Natural killer cell treated with Interleukin-12 subunit alpha and Interleukin-12 subunit beta and Interleukin-15 and Interleukin-18, amount 100 ng/mL, for 72 hours (primary cell): ENCODE measurements at regions not wholly inside any gene's neighbourhood (a gene's known extent, or its start where the extent isn't known, plus 50 kb on each side); places are given as distances from the start of the nearest gene placed in this dataset.
"Not testable (repeated sequence)": the region's sequence is repeated elsewhere in the genome, so short reads cannot be mapped to it uniquely, and the experiment has no call there.

ENCODE experiments used
- ATAC-seq, 2 donors: fragments of 150-1000 bp; cut with Tn5 transposase in 1 of 2; sonication (Bioruptor Pico), chemical (Tn5 transposase) in 1 of 2; 2 replicates each; pipeline ENCODE4 v1.10.0; 2021
- DNase-seq: peaks from one replicate; pipeline ENCODE4 v3.0.0; 2022; ENCODE audit warnings: low spot score
- H3K27ac Mint-ChIP-seq, 2 donors: 1 replicate in 1 of 2; 2 replicates in 1 of 2; pipeline ENCODE4 v1.8.0; 2022; ENCODE audit warnings: mixed read lengths in 2 of 2, mild to moderate bottlenecking in 1 of 2, moderate library complexity in 1 of 2
- H3K27me3 Mint-ChIP-seq, 2 donors: 1 replicate in 1 of 2; 2 replicates in 1 of 2; pipeline ENCODE4 v1.8.0; 2022; ENCODE audit warnings: mixed read lengths in 2 of 2
- H3K36me3 Mint-ChIP-seq: one replicate; pipeline ENCODE4 v1.8.0; 2022; ENCODE audit warnings: mixed read lengths
- H3K4me1 Mint-ChIP-seq, 2 donors: 1 replicate in 1 of 2; 2 replicates in 1 of 2; pipeline ENCODE4 v1.8.0; 2022; ENCODE audit warnings: low read depth in 2 of 2, mixed read lengths in 2 of 2, mild to moderate bottlenecking in 1 of 2
- H3K4me3 Mint-ChIP-seq: one replicate; pipeline ENCODE4 v1.8.0; 2022; ENCODE audit warnings: mixed read lengths
- H3K9me3 Mint-ChIP-seq: 2 replicates; pipeline ENCODE4 v1.8.0; 2022; ENCODE audit warnings: mixed read lengths

DNA sequence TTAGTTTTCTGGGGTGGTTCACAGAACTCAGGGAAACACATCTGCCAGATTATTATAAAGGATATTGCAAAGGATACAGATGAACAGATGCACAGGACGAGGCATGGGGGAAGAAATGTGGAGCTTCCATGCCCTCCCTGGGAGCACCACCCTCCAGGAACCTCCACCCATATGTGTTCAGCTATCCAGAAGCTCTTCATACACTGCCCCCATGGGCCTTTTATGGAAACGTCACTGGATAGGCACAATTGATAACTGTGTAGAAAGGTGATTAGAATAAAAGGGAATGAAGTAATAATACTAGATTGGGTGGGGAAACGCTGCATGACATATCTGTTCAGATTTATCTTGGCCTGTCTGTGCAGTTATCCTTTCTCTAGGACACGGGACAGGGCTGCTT is 357.9 kb downstream of the HS3ST1 start:
- no peaks in the 10 kb centered on the region for H3K9me3 Mint-ChIP-seq
- no peak overlapping the region for H3K27ac Mint-ChIP-seq
- H3K4me1 Mint-ChIP-seq = peaks cover 0 to 7% of the 10 kb centered on the region in 2 donors
- no peaks in the 10 kb centered on the region for H3K27me3 Mint-ChIP-seq
- H3K36me3 Mint-ChIP-seq = no peaks in the 10 kb centered on the region
- H3K4me3 Mint-ChIP-seq = no peak overlapping the region
- ATAC-seq (no peak), DNase-seq (no peak)

DNA sequence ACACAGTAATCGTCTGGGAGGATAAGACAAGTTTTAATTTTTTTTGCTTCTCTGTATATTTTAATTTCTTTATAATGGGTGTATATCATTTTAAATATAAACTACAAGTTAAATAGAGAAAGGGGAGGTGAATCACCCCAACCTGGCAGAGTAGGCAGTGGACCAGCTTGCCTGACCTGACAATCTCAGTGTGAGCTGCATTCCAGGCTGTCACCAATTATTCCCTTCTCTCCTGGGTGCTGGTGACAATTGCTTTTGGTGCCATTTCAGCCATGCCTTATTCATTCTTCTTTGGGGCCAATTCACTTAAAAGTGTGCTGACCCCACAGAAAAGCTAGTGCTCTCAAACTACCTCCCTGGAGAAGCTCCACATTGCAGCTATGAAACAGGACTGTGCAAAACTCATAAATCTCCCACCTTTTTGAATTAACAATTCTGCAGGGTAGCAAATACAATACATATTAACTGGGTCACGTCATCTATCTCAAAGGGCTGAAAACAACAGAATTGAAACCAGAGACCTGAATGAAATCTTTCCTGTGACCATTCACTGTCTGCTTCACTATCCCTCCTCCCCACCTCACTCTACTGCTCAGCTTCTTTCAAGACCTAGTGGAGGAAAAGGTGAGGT is 359.0 kb downstream of the HS3ST1 start:
- Mint-ChIP-seq H3K4me3 (no peak overlapping the region), H3K9me3 (no peaks in the 10 kb centered on the region), H3K4me1 (peaks cover 0 to 7% of the 10 kb centered on the region in 2 donors), H3K36me3 (no peaks in the 10 kb centered on the region), H3K27ac (no peak overlapping the region), H3K27me3 (no peaks in the 10 kb centered on the region)
- DNase-seq = no peak
- no peak for ATAC-seq

DNA sequence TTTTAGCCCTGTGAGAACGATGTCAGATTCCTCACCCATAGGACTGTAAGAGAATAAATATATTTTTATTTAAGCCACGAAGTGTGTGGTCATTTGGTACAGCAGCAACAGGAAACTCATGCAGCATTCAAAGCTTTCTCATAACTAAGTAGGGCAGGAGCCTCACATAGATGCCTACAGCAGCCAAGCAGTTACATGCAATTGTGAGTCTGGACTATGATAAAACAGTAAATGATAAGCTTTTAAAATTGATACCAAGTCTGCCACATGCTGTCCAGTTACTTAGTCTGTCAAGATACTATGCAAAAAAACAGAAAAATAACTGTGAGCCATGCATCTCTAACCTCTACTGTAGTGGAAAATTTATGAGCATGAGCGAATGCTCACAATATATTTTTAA is 359.6 kb downstream of the HS3ST1 start:
- H3K27ac Mint-ChIP-seq = no peak overlapping the region
- no peaks in the 10 kb centered on the region for H3K9me3 Mint-ChIP-seq
- H3K27me3 Mint-ChIP-seq = no peaks in the 10 kb centered on the region
- no peaks in the 10 kb centered on the region for H3K36me3 Mint-ChIP-seq
- DNase-seq = no peak
- peaks cover 0 to 7% of the 10 kb centered on the region in 2 donors for H3K4me1 Mint-ChIP-seq
- ATAC-seq = no peak
- H3K4me3 Mint-ChIP-seq = no peak overlapping the region

DNA sequence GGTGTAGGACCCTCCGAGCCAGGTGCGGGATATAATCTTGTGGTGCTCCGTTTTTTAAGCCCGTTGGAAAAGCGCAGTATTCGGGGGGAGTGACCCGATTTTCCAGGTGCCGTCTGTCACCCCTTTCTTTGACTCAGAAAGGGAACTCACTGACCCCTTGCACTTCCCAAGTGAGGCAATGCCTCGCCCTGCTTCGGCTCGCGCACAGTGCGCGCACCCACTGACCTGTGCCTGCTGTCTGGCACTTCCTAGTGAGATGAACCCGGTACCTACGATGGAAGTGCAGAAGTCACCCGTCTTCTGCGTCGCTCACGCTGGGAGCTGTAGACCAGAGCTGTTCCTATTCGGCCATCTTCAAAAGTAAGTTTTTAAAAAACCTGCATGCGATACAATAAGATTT is 362.1 kb downstream of the HS3ST1 start:
- H3K27me3 Mint-ChIP-seq, ATAC-seq, H3K4me3 Mint-ChIP-seq, H3K27ac Mint-ChIP-seq, H3K4me1 Mint-ChIP-seq, DNase-seq, H3K36me3 Mint-ChIP-seq, H3K9me3 Mint-ChIP-seq: not testable (repeated sequence)

DNA sequence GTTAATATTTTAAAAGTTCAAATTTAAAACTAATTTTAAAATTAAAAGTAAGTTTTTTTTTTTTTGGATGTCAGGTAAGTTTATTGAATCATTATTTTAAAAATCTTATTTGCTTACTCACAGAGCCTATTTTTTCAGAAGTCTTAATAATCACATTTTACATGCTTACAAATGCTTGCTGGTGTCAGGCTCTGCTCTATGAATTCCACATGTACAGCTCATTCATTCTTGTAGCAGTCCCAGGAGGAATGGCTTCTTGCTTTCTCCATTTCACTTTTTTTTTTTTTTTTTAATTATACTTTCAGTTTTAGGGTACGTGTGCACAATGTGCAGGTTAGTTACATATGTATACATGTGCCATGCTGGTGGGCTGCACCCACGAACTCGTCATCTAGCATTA is 368.1 kb downstream of the HS3ST1 start:
- H3K36me3 Mint-ChIP-seq = not testable (repeated sequence)

DNA sequence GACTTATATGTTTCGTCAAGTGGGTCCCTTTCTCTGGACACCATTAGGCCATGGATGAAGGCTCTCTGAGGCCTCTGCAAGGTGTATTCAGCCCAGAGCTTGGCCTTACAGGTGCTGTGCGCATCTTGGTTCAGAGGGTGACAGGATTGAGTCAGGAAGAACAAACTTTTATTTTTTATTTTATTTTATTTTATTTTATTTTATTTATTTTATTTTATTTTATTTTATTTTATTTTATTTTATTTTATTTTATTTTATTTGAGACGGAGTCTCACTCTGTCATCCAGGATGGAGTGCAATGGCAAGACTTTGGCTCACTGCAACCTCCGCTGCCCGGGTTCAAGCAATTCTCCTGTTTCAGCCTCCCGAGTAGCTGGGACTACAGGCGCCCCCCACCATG is 370.4 kb upstream of the CLNK start:
- DNase-seq, H3K9me3 Mint-ChIP-seq, H3K36me3 Mint-ChIP-seq, H3K4me1 Mint-ChIP-seq, ATAC-seq, H3K27me3 Mint-ChIP-seq, H3K27ac Mint-ChIP-seq, H3K4me3 Mint-ChIP-seq: not testable (repeated sequence)

More for the DNA sequence above, 368.1 kb downstream of the HS3ST1 start:
- not testable (repeated sequence) for H3K4me1 Mint-ChIP-seq, H3K4me3 Mint-ChIP-seq, H3K27ac Mint-ChIP-seq, ATAC-seq, H3K9me3 Mint-ChIP-seq, DNase-seq, H3K27me3 Mint-ChIP-seq

DNA sequence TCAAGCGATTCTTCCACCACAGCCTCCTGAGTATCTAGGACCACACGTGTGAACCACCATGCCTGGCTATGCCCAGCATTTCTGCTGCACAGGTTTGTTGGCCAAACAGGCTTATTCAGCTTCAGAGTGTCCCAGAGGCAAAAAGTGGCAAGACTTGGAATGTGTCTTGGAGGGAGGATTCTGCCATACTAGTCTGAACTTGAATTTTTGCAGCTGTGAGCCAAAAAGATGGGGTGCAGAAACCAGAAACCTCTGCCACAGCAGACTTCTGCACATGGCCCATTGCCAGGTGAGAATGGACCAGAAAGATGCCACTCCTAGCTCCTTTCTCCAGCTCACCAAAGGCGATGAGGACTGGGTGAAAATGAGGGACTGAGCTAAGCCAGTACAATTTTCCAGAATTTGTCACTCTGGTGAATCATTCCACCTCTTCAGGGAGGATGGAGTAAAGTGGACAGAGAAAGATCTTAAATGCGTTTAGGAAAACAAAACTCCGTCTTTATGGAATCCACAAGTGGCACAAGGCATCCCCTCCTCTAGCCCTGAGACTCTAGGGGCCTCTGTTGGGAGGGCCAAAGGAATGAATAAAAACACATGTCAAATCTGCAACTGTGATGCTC is 369.1 kb upstream of the CLNK start:
- Mint-ChIP-seq H3K36me3 (no peaks in the 10 kb centered on the region), H3K4me1 (no peaks in the 10 kb centered on the region), H3K27me3 (peaks cover 0 to 3% of the 10 kb centered on the region in 2 donors), H3K27ac (no peak overlapping the region), H3K4me3 (no peak overlapping the region), H3K9me3 (no peaks in the 10 kb centered on the region)
- DNase-seq (no peak), ATAC-seq (no peak)

DNA sequence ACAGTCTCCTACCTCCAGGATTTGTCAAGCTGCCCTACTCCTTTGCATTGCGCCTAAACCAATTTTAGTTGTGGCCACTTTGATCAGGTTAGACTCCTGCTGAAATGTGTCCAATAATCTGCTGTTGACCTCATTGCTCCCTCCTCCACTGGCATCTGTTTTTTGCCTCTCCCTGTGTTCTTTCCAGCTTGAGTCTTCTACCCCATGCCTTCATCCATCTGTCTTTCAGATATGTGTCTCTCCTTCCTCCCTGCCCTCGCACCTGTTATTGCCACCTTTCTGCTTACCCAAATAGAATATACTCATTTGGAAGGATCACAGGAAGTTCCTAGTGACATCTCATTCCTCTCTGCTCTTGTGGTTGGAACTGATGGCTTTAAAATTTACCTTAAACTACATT is 366.6 kb upstream of the CLNK start:
- no peaks in the 10 kb centered on the region for H3K4me1 Mint-ChIP-seq
- no peaks in the 10 kb centered on the region for H3K9me3 Mint-ChIP-seq
- ATAC-seq (no peak), DNase-seq (no peak)
- no peaks in the 10 kb centered on the region for H3K36me3 Mint-ChIP-seq
- H3K27me3 Mint-ChIP-seq = peaks cover 0 to 3% of the 10 kb centered on the region in 2 donors
- no peak overlapping the region for H3K4me3 Mint-ChIP-seq
- no peak overlapping the region for H3K27ac Mint-ChIP-seq

DNA sequence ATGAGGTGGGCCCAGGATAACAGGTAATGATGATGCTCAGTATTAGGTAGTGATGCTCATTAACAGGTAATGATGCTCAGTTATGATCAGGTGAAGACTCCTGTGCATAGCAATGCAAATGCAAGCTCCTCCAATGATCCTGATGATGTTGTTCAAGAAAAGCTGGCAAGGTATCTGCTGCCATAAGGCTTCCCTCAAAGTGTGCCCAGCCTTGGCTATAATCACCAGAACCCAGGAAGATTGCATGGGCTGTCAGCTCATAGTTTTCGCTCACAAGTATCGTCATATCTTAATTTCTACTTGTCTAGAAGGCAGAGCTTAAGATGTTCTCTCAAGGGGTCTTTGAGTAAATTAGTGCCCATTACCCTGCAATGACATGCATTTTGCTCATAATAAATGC is 366.2 kb upstream of the CLNK start:
- Mint-ChIP-seq H3K36me3 (no peaks in the 10 kb centered on the region), H3K9me3 (peaks cover 3% of the 10 kb centered on the region), H3K27ac (no peak overlapping the region), H3K4me3 (no peak overlapping the region), H3K27me3 (peaks cover 0 to 3% of the 10 kb centered on the region in 2 donors), H3K4me1 (no peaks in the 10 kb centered on the region)
- DNase-seq = no peak
- no peak for ATAC-seq

DNA sequence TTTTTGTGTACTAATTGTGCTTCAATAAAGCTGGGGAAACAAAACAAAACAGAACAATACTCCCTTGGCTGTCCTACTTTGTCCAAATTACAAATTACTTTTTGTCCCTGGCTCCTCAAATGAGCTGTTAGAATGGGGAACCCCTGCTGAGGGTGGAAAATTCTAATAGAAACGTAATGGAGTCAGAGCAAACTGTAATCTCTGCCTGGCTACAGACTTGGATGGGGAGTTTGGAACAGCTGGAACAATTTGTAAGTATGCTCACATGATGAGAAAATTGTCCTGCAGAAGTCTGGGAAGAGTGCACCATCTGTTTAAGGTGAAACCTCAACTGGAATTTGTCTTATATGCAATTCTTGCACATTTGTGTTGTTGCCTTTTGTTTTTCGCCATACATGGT is 364.4 kb upstream of the CLNK start:
- ATAC-seq (no peak), DNase-seq (no peak)
- Mint-ChIP-seq H3K36me3 (peaks cover 5% of the 10 kb centered on the region), H3K4me1 (no peaks in the 10 kb centered on the region), H3K27me3 (peaks cover 0 to 3% of the 10 kb centered on the region in 2 donors), H3K27ac (no peak overlapping the region), H3K4me3 (no peak overlapping the region), H3K9me3 (peaks cover 8% of the 10 kb centered on the region)

DNA sequence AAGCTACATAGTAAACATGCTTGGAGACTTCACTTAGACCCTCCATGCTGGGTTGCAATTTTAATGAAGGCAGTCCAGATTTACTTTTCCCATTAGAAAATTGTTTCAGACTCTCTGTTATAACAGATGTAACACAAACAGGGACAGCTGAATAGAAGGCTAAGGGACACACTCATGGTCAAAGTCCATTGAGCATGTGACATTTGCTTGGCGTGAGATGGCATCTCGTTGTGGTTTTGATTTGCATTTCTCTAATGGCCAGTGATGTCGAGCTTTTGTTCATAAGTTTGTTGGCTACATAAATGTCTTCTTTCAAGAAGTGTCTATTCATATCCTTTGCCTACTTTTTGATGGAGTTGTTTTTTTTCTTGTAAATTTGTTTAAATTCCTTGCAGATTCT is 358.2 kb upstream of the CLNK start:
- H3K27ac Mint-ChIP-seq = no peak overlapping the region
- peaks cover 8% of the 10 kb centered on the region for H3K9me3 Mint-ChIP-seq
- DNase-seq (no peak), ATAC-seq (no peak)
- no peaks in the 10 kb centered on the region for H3K27me3 Mint-ChIP-seq
- H3K36me3 Mint-ChIP-seq = peaks cover 5% of the 10 kb centered on the region
- no peak overlapping the region for H3K4me3 Mint-ChIP-seq
- peaks cover 0 to 7% of the 10 kb centered on the region in 2 donors for H3K4me1 Mint-ChIP-seq

DNA sequence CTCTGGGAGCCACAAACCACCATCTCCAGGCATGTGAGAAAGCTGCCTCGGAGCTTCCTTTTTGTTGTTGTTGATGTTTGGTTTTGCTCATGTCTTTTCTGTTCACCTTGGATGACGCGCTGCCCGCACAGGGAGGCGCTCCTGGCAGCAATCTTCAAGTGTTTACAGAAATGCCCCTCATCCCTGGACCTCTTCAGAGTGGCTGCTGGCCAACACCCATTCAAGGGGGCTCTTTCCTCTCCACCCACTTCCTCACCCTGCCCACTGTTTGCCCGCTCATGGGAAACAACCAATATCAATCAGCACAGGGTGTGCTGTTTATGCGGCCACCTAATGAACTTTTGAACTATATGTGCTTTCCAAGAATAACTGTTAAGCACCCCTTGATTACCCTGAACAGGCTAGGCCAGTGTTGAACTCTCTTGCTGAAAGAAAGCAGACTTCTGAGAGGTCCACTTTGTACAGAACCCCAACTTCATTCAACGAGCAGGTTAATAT is 355.1 kb upstream of the CLNK start:
- no peak for ATAC-seq
- Mint-ChIP-seq H3K27me3 (no peaks in the 10 kb centered on the region), H3K9me3 (no peaks in the 10 kb centered on the region)

DNA sequence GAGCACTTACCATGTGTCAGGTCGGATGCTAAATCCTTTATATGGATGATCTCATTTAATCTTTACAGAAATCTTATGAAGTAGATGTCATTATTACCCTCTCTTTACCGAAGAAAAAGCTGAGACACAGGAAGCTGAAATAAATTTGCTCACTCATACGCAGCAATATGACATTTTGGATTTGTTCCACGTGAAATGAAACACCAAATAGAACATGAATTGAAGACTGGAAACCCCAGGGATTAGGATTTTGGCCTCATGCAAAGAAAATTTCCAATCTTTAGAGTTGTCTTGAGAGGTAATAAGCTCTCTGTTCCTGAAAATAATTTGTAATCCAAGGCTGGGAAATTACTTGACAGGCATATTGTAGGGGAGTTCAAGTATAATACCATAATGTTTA is 354.4 kb upstream of the CLNK start:
- Mint-ChIP-seq H3K9me3 (no peaks in the 10 kb centered on the region), H3K4me1 (peaks cover 0 to 7% of the 10 kb centered on the region in 2 donors)

More for the DNA sequence above, 355.1 kb upstream of the CLNK start:
- peaks cover 0 to 7% of the 10 kb centered on the region in 2 donors for H3K4me1 Mint-ChIP-seq
- peaks cover 5% of the 10 kb centered on the region for H3K36me3 Mint-ChIP-seq
- H3K27ac Mint-ChIP-seq = no peak overlapping the region
- no peak overlapping the region for H3K4me3 Mint-ChIP-seq
- DNase-seq = no peak

DNA sequence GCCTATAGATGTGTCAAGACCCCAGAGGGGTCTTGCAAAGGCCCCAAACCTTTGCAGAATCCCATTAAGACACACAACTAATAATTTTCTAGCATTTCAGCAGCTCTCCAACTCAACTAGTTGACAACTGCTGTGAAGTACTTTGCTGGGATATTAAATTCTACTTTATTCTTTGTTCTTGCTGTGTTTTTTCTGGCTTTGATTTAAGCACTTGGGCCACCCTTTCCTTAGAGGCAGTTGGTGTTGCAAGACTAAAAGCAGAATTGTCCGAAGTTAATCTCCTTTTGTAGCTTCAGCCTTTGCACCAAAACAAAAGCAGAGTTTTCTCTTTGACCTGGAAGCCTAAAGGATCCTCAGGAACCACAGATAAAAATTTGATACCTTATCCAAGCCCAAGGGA is 353.1 kb upstream of the CLNK start:
- peaks cover 0 to 7% of the 10 kb centered on the region in 2 donors for H3K4me1 Mint-ChIP-seq
- ATAC-seq = no peak
- peaks cover 6% of the 10 kb centered on the region for H3K9me3 Mint-ChIP-seq
- no peaks in the 10 kb centered on the region for H3K27me3 Mint-ChIP-seq
- no peak for DNase-seq
- H3K36me3 Mint-ChIP-seq = no peaks in the 10 kb centered on the region
- H3K27ac Mint-ChIP-seq = no peak overlapping the region
- no peak overlapping the region for H3K4me3 Mint-ChIP-seq

More for the DNA sequence above, 354.4 kb upstream of the CLNK start:
- no peaks in the 10 kb centered on the region for H3K27me3 Mint-ChIP-seq
- H3K27ac Mint-ChIP-seq = no peak overlapping the region
- DNase-seq (no peak), ATAC-seq (no peak)
- no peaks in the 10 kb centered on the region for H3K36me3 Mint-ChIP-seq
- H3K4me3 Mint-ChIP-seq = no peak overlapping the region
